ENCODE measurements at regions not wholly inside any gene's neighbourhood (a gene's known extent, or its start where the extent isn't known, plus 50 kb on each side); places are given as distances from the start of the nearest gene placed in this dataset.

DNA sequence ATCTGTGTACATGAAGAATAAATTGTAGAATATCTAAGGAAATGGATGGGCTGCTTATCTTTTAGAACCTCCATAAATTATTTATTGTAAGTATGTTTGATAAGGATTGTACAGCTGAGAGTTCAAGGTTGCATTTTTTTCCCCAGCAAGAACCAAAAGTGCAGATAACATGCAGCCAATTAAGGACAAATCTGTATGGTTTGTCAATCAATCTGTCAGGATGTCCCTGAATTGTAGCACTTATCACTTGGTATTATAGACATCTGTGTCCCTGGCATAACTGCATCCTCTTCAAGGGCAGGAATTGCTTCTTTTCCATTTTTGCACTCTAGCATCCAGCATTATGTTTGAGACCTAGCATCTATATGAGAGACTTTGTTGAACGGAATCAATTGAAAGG, 95.4 kb upstream of the IGFBP7 start:
- Histone ChIP-seq H3K9me3 (ENCODE audit: control insufficient read depth, insufficient read depth, low read depth, low read length) (no peaks in the 10 kb centered on the region), H3K4me1 (ENCODE audit: control insufficient read depth, insufficient read depth, low read length) (no peaks in the 10 kb centered on the region), H3K36me3 (ENCODE audit: control insufficient read depth, insufficient read depth, low read length) (no peaks in the 10 kb centered on the region), H3K4me3 (ENCODE audit: low read depth in 2 of 2, low read length in 2 of 2) (no peak overlapping the region), H3K27me3 (ENCODE audit: control insufficient read depth, insufficient read depth, low read length) (no peaks in the 10 kb centered on the region), H3K27ac (ENCODE audit: low read length) (no peak overlapping the region)
- no TSS peak for BruUV-seq (replicated peaks)
- CTCF ChIA-PET: no interaction called here
- intact Hi-C loops (cut with micrococcal nuclease; ENCODE audit: unreplicated experiment) (no loop called here), in situ Hi-C loops (cut with HindIII; ENCODE audit: low pct_unique_long_range_greater_than_20kb, low sequenced_read_pairs) (no loop called here)
- ATAC-seq: no peak
- TF ChIP-seq, protein P1, sequence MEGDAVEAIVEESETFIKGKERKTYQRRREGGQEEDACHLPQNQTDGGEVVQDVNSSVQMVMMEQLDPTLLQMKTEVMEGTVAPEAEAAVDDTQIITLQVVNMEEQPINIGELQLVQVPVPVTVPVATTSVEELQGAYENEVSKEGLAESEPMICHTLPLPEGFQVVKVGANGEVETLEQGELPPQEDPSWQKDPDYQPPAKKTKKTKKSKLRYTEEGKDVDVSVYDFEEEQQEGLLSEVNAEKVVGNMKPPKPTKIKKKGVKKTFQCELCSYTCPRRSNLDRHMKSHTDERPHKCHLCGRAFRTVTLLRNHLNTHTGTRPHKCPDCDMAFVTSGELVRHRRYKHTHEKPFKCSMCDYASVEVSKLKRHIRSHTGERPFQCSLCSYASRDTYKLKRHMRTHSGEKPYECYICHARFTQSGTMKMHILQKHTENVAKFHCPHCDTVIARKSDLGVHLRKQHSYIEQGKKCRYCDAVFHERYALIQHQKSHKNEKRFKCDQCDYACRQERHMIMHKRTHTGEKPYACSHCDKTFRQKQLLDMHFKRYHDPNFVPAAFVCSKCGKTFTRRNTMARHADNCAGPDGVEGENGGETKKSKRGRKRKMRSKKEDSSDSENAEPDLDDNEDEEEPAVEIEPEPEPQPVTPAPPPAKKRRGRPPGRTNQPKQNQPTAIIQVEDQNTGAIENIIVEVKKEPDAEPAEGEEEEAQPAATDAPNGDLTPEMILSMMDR (IDR thresholded peaks at IDR 0.05): no peak
- TF ChIP-seq TCF7L2 (IDR thresholded peaks at IDR 0.05; ENCODE audit: low read depth, low read length): no peak
- TF ChIP-seq POLR2AphosphoS5 (IDR thresholded peaks at IDR 0.05; ENCODE audit: low read depth, low read length): no peak
- no peak for TF ChIP-seq SIN3A (IDR thresholded peaks at IDR 0.05; ENCODE audit: borderline replicate concordance, insufficient read depth, low read depth, low read length)
- TF ChIP-seq, protein P2, sequence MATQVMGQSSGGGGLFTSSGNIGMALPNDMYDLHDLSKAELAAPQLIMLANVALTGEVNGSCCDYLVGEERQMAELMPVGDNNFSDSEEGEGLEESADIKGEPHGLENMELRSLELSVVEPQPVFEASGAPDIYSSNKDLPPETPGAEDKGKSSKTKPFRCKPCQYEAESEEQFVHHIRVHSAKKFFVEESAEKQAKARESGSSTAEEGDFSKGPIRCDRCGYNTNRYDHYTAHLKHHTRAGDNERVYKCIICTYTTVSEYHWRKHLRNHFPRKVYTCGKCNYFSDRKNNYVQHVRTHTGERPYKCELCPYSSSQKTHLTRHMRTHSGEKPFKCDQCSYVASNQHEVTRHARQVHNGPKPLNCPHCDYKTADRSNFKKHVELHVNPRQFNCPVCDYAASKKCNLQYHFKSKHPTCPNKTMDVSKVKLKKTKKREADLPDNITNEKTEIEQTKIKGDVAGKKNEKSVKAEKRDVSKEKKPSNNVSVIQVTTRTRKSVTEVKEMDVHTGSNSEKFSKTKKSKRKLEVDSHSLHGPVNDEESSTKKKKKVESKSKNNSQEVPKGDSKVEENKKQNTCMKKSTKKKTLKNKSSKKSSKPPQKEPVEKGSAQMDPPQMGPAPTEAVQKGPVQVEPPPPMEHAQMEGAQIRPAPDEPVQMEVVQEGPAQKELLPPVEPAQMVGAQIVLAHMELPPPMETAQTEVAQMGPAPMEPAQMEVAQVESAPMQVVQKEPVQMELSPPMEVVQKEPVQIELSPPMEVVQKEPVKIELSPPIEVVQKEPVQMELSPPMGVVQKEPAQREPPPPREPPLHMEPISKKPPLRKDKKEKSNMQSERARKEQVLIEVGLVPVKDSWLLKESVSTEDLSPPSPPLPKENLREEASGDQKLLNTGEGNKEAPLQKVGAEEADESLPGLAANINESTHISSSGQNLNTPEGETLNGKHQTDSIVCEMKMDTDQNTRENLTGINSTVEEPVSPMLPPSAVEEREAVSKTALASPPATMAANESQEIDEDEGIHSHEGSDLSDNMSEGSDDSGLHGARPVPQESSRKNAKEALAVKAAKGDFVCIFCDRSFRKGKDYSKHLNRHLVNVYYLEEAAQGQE (IDR thresholded peaks at IDR 0.05; ENCODE audit: insufficient read depth in 1 of 2, low read depth in 2 of 2, low read length in 1 of 2): no peak
- POLR2A ChIA-PET: no interaction called here
- no peak for DNase-seq (ENCODE audit: low read depth, low spot score)

DNA sequence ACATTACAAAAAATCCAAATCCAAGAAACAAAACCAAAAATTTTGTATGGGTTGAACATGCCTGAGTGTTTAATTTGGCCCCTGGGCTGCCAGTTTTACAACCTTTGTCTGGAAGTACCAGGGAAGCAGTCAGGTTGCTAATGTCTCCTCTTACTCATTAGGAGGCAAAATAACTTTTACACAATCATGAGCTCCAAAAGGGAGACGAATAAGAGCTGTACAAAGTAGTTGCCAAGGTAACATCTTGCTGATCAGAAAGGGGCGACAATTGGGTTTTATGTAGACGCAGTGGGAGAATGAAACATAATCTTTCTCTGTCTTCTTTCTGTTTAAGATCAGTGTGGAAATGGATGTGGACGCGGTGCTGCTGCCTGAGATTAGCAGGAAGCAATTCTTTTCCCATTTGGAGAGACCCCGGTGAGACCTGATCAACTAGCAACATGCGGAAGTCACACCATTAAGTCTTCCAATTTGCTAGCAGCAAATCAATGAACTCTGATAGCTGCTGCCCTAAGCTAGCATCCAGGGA, 90.7 kb upstream of the IGFBP7 start:
- BruUV-seq (replicated peaks): no TSS peak
- Histone ChIP-seq H3K27me3 (ENCODE audit: control insufficient read depth, insufficient read depth, low read length) (no peaks in the 10 kb centered on the region), H3K36me3 (ENCODE audit: control insufficient read depth, insufficient read depth, low read length) (no peaks in the 10 kb centered on the region), H3K4me3 (ENCODE audit: low read depth in 2 of 2, low read length in 2 of 2) (no peak overlapping the region), H3K9me3 (ENCODE audit: control insufficient read depth, insufficient read depth, low read depth, low read length) (no peaks in the 10 kb centered on the region), H3K4me1 (ENCODE audit: control insufficient read depth, insufficient read depth, low read length) (no peaks in the 10 kb centered on the region), H3K27ac (ENCODE audit: low read length) (no peak overlapping the region)
- in situ Hi-C loops (cut with HindIII; ENCODE audit: low pct_unique_long_range_greater_than_20kb, low sequenced_read_pairs): no loop called here
- ATAC-seq (no peak), DNase-seq (ENCODE audit: low read depth, low spot score) (no peak)
- intact Hi-C loops (cut with micrococcal nuclease; ENCODE audit: unreplicated experiment): no loop called here
- ChIA-PET POLR2A (no interaction called here), CTCF (no interaction called here)
- TF ChIP-seq SIN3A (IDR thresholded peaks at IDR 0.05; ENCODE audit: borderline replicate concordance, insufficient read depth, low read depth, low read length): no peak
- TF ChIP-seq, protein P2 (IDR thresholded peaks at IDR 0.05; ENCODE audit: insufficient read depth in 1 of 2, low read depth in 2 of 2, low read length in 1 of 2): no peak
- TF ChIP-seq TCF7L2 (IDR thresholded peaks at IDR 0.05; ENCODE audit: low read depth, low read length): no peak
- TF ChIP-seq, protein P1 (IDR thresholded peaks at IDR 0.05): no peak
